Keratinocyte (primary cell): ENCODE measurements at regions not wholly inside any gene's neighbourhood (a gene's known extent, or its start where the extent isn't known, plus 50 kb on each side); places are given as distances from the start of the nearest gene placed in this dataset.

Experiments used
- DNase-seq: peaks from one replicate; pipeline ENCODE4 v3.0.0-alpha.2; 2011; ENCODE audit warnings: low read depth, missing footprints, low spot score
- FAIRE-seq: peaks from 2 replicates; lab custom pipeline; 2011; peaks lifted over from hg19 to GRCh38; lab: Jason Lieb, UNC
- H2AFZ ChIP-seq: 2 replicates; pipeline ENCODE4 v1.6.0; 2012; ENCODE audit warnings: low read length, control low read depth, inconsistent platforms; ENCODE audit not compliant: control insufficient read depth
- H3K27ac ChIP-seq: 2 replicates; pipeline ENCODE4 v1.5.1; 2011; ENCODE audit warnings: low read length; ENCODE audit not compliant: control insufficient read depth, insufficient read depth
- H3K27me3 ChIP-seq: 3 replicates; pipeline ENCODE4 v1.6.0; 2011; ENCODE audit warnings: low read length; ENCODE audit not compliant: control insufficient read depth, insufficient read depth; ENCODE audit errors: extremely low read depth
- H3K36me3 ChIP-seq, 2 experiments: 2 replicates in 1 of 2; 3 replicates in 1 of 2; pipeline ENCODE4 v1.5.1; 2011; ENCODE audit warnings: low read length in 2 of 2, mild to moderate bottlenecking in 1 of 2; ENCODE audit not compliant: control insufficient read depth in 2 of 2, insufficient read depth in 2 of 2; ENCODE audit errors: extremely low read depth in 1 of 2
- H3K4me1 ChIP-seq: 3 replicates; pipeline ENCODE4 v1.5.1; 2011; ENCODE audit warnings: low read length; ENCODE audit not compliant: control insufficient read depth, insufficient read depth; ENCODE audit errors: extremely low read depth
- H3K4me2 ChIP-seq: 3 replicates; pipeline ENCODE4 v1.6.0; 2011; ENCODE audit warnings: low read depth, low read length; ENCODE audit not compliant: control insufficient read depth, insufficient read depth; ENCODE audit errors: extremely low read depth
- H3K4me3 ChIP-seq, 3 experiments: fragments of 200-600 bp in 1 of 3; sonication (generic) in 1 of 3; 2 replicates in 2 of 3; 3 replicates in 1 of 3; pipeline ENCODE4 v1.5.1; 2011 to 2016; ENCODE audit warnings: low read length in 3 of 3, mild to moderate bottlenecking in 3 of 3, control low read depth in 2 of 3, inconsistent platforms in 1 of 3, low read depth in 1 of 3, mixed read lengths in 1 of 3, mixed run types in 1 of 3, moderate library complexity in 1 of 3; ENCODE audit not compliant: control insufficient read depth in 2 of 3, insufficient read depth in 2 of 3; ENCODE audit errors: extremely low read depth in 1 of 3
- H3K79me2 ChIP-seq: 2 replicates; pipeline ENCODE4 v1.6.0; 2012; ENCODE audit warnings: low read length; ENCODE audit not compliant: control insufficient read depth, insufficient read depth
- H3K9ac ChIP-seq: 3 replicates; pipeline ENCODE4 v1.6.0; 2011; ENCODE audit warnings: low read length; ENCODE audit not compliant: control insufficient read depth, insufficient read depth; ENCODE audit errors: extremely low read depth
- H3K9me1 ChIP-seq: 3 replicates; pipeline ENCODE4 v1.6.0; 2011; ENCODE audit warnings: low read length; ENCODE audit not compliant: control insufficient read depth, insufficient read depth; ENCODE audit errors: extremely low read depth
- H3K9me3 ChIP-seq: 2 replicates; pipeline ENCODE4 v1.5.1; 2012; ENCODE audit warnings: low read depth, low read length; ENCODE audit not compliant: control insufficient read depth
- H4K20me1 ChIP-seq: 3 replicates; pipeline ENCODE4 v1.6.0; 2011; ENCODE audit warnings: low read length; ENCODE audit not compliant: control insufficient read depth, insufficient read depth; ENCODE audit errors: extremely low read depth
- EZH2 ChIP-seq: IDR thresholded peaks from one replicate; pipeline ENCODE4 v1.6.1; 2012; ENCODE audit warnings: inconsistent platforms, mild to moderate bottlenecking, low read length, moderate library complexity
- dilution Hi-C: fragments of 300-500 bp; cut with MboI; formaldehyde crosslinking; loops from one replicate; pipeline ENCODE4 v1.7.0; 2020; ENCODE audit warnings: low sequenced_read_pairs; ENCODE audit not compliant: extremely low pct_ligation_motif_present
- TF ChIP-seq, protein P1 (sequence below), 3 experiments: IDR thresholded peaks in 1 of 3; conservative IDR thresholded peaks in 1 of 3; optimal IDR thresholded peaks in 1 of 3; 2 replicates in 2 of 3; 3 replicates in 1 of 3; pipeline versions ENCODE3 to v1.5.1; 2011; ENCODE audit warnings: low read length in 3 of 3, mild to moderate bottlenecking in 3 of 3, moderate library complexity in 2 of 3, control low read depth in 1 of 3, inconsistent platforms in 1 of 3; ENCODE audit not compliant: insufficient read depth in 2 of 3; ENCODE audit errors: extremely low read depth in 1 of 3

DNA sequence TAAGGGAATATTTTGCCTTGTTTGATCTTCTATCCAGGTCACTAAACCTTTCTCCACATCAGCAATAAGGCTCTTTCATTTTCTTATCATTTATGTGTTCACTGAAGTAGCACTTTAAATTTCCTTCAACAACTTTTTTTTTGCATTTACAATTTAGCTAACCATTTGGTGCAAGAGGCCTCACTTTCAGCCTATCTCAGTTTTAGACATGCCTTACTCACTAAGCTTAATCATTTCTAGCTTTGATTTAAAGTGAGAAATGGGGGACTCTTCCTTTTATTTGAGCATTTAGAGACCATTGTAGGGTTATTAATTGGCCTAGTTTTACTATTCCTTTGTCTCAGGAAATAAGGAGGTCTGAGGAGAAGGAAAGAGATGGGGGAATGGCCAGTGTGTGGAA, 250.5 kb downstream of the AUH start:
- Histone ChIP-seq H3K27ac (no peak overlapping the region), H3K27me3 (peaks cover 3% of the 10 kb centered on the region), H3K9me1 (no peaks in the 10 kb centered on the region), H3K36me3 (no peaks in the 10 kb centered on the region), H3K9me3 (no peaks in the 10 kb centered on the region), H3K4me2 (no peak overlapping the region), H2AFZ (no peak overlapping the region), H3K9ac (no peak overlapping the region), H3K4me1 (no peaks in the 10 kb centered on the region), H3K79me2 (no peaks in the 10 kb centered on the region), H4K20me1 (no peaks in the 10 kb centered on the region), H3K4me3 (no peak overlapping the region)
- TF ChIP-seq, protein P1, sequence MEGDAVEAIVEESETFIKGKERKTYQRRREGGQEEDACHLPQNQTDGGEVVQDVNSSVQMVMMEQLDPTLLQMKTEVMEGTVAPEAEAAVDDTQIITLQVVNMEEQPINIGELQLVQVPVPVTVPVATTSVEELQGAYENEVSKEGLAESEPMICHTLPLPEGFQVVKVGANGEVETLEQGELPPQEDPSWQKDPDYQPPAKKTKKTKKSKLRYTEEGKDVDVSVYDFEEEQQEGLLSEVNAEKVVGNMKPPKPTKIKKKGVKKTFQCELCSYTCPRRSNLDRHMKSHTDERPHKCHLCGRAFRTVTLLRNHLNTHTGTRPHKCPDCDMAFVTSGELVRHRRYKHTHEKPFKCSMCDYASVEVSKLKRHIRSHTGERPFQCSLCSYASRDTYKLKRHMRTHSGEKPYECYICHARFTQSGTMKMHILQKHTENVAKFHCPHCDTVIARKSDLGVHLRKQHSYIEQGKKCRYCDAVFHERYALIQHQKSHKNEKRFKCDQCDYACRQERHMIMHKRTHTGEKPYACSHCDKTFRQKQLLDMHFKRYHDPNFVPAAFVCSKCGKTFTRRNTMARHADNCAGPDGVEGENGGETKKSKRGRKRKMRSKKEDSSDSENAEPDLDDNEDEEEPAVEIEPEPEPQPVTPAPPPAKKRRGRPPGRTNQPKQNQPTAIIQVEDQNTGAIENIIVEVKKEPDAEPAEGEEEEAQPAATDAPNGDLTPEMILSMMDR (optimal IDR thresholded peaks at IDR 0.05 in 1 of 3, IDR thresholded peaks at IDR 0.05 in 1 of 3, conservative IDR thresholded peaks at IDR 0.05 in 1 of 3; ENCODE audit: extremely low read depth in 1 of 3, insufficient read depth in 2 of 3, low read length in 3 of 3), result no peak
- TF ChIP-seq EZH2, result no peak
- no peak for FAIRE-seq
- dilution Hi-C loops, result no loop called here
- DNase-seq, result no peak

DNA sequence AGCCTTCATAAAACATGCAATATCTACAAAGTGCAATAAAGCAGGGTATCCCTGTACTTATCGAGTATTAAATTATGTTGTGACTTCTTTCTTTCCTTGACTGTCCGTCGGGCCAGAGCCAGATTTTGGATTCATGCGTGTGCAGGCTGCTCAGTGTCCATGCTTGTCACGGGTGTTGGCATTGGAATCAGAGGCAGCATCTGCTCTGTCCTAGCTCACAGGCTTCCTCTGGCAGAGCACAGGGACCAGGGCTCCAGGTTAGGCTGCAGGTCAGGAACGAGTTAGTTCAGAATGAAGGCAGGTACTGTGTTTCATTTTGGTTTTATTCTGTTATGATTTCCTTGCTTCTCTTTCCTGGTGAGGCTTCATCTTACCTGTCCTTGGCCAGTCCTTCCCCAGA, 249.8 kb downstream of the AUH start:
- Histone ChIP-seq H3K9me1 (no peaks in the 10 kb centered on the region), H3K4me1 (no peaks in the 10 kb centered on the region), H3K36me3 (no peaks in the 10 kb centered on the region), H3K4me3 (no peak overlapping the region), H4K20me1 (no peaks in the 10 kb centered on the region), H2AFZ (no peak overlapping the region), H3K4me2 (no peak overlapping the region), H3K9me3 (no peaks in the 10 kb centered on the region), H3K9ac (no peak overlapping the region), H3K27me3 (no peaks in the 10 kb centered on the region), H3K27ac (no peak overlapping the region), H3K79me2 (no peaks in the 10 kb centered on the region)
- no peak for TF ChIP-seq EZH2
- TF ChIP-seq, protein P1 (optimal IDR thresholded peaks at IDR 0.05 in 1 of 3, IDR thresholded peaks at IDR 0.05 in 1 of 3, conservative IDR thresholded peaks at IDR 0.05 in 1 of 3; ENCODE audit: extremely low read depth in 1 of 3, insufficient read depth in 2 of 3, low read length in 3 of 3), result no peak
- DNase-seq (no peak), FAIRE-seq (no peak)
- dilution Hi-C loops, result no loop called here
